ENCODE measurements at regions not wholly inside any gene's neighbourhood (a gene's known extent, or its start where the extent isn't known, plus 50 kb on each side); places are given as distances from the start of the nearest gene placed in this dataset.
"Not testable (repeated sequence)": the region's sequence is repeated elsewhere in the genome, so short reads cannot be mapped to it uniquely, and the experiment has no call there.

- no peak for DNase-seq (ENCODE audit: low read depth)
Observed at GRCh38 chr4:181793096-181793495, 450.1 kb upstream of the TENM3 start.

GRCh38 chr4:181796502-181796901 is 446.7 kb upstream of the TENM3 start:
- peak; percentile 73 for DNase-seq (ENCODE audit: low read depth)

GRCh38 chr4:181798536-181798935 is 444.7 kb upstream of the TENM3 start:
- DNase-seq (ENCODE audit: low read depth) = no peak

GRCh38 chr4:181799561-181800069 is 443.6 kb upstream of the TENM3 start:
- no peak for DNase-seq (ENCODE audit: low read depth)

- DNase-seq (ENCODE audit: low read depth) = no peak
Observed at GRCh38 chr4:181802207-181802606, 441.0 kb upstream of the TENM3 start.

- peak; percentile 10 for DNase-seq (ENCODE audit: low read depth)
Observed at GRCh38 chr4:181807771-181808170, 435.4 kb upstream of the TENM3 start.

GRCh38 chr4:181810711-181811110 is 432.5 kb upstream of the TENM3 start:
- no peak for DNase-seq (ENCODE audit: low read depth)

GRCh38 chr4:181811550-181811949 is 431.7 kb upstream of the TENM3 start:
- DNase-seq (ENCODE audit: low read depth) = not testable (repeated sequence)

- DNase-seq (ENCODE audit: low read depth) = peak; percentile 40
Observed at GRCh38 chr4:181819946-181820345, 423.3 kb upstream of the TENM3 start.

- no peak for DNase-seq (ENCODE audit: low read depth)
Observed at GRCh38 chr4:181820553-181820952, 422.6 kb upstream of the TENM3 start.

- peak; percentile 44 for DNase-seq (ENCODE audit: low read depth)
Observed at GRCh38 chr4:181821039-181822004, 421.9 kb upstream of the TENM3 start.

- peak; percentile 23 for DNase-seq (ENCODE audit: low read depth)
Observed at GRCh38 chr4:181822005-181822375, 421.2 kb upstream of the TENM3 start.

- DNase-seq (ENCODE audit: low read depth) = no peak
Observed at GRCh38 chr4:181823183-181823582, 420.0 kb upstream of the TENM3 start.

GRCh38 chr4:181823645-181824044 is 419.6 kb upstream of the TENM3 start:
- DNase-seq (ENCODE audit: low read depth) = no peak

- DNase-seq (ENCODE audit: low read depth) = no peak
Observed at GRCh38 chr4:181825564-181825963, 417.6 kb upstream of the TENM3 start.

- no peak for DNase-seq (ENCODE audit: low read depth)
Observed at GRCh38 chr4:181827246-181827645, 416.0 kb upstream of the TENM3 start.

- DNase-seq (ENCODE audit: low read depth) = no peak
Observed at GRCh38 chr4:181830404-181831035, 412.7 kb upstream of the TENM3 start.

- no peak for DNase-seq (ENCODE audit: low read depth)
Observed at GRCh38 chr4:181834071-181834470, 409.1 kb upstream of the TENM3 start.

GRCh38 chr4:181835348-181835747 is 407.9 kb upstream of the TENM3 start:
- no peak for DNase-seq (ENCODE audit: low read depth)

GRCh38 chr4:181838253-181838652 is 404.9 kb upstream of the TENM3 start:
- DNase-seq (ENCODE audit: low read depth) = no peak

GRCh38 chr4:181843797-181844196 is 399.4 kb upstream of the TENM3 start:
- DNase-seq (ENCODE audit: low read depth) = not testable (repeated sequence)

- DNase-seq (ENCODE audit: low read depth) = no peak
Observed at GRCh38 chr4:181845617-181846016, 397.6 kb upstream of the TENM3 start.

GRCh38 chr4:181846934-181847333 is 396.3 kb upstream of the TENM3 start:
- DNase-seq (ENCODE audit: low read depth) = no peak

All from RPMI7951 (cell line).